ENCODE measurements at regions not wholly inside any gene's neighbourhood (a gene's known extent, or its start where the extent isn't known, plus 50 kb on each side); places are given as distances from the start of the nearest gene placed in this dataset.

- no peak overlapping the region for H3K4me3 Mint-ChIP-seq
- no peaks in the 10 kb centered on the region for H3K36me3 Mint-ChIP-seq
- peaks cover 10% of the 10 kb centered on the region for H3K9me3 Mint-ChIP-seq
- H3K4me1 Mint-ChIP-seq, result no peaks in the 10 kb centered on the region
- DNase-seq, result no peak
- no peaks in the 10 kb centered on the region for H3K27me3 Mint-ChIP-seq
- no peak overlapping the region for H3K27ac Mint-ChIP-seq
Measured at GRCh38 chr16:7217797-7218196, 114.8 kb upstream of the RBFOX1 start.

- Mint-ChIP-seq H3K27ac (no peak overlapping the region), H3K36me3 (no peaks in the 10 kb centered on the region), H3K4me1 (no peaks in the 10 kb centered on the region), H3K27me3 (no peaks in the 10 kb centered on the region), H3K9me3 (peaks cover 12% of the 10 kb centered on the region), H3K4me3 (no peak overlapping the region)
- DNase-seq, result no peak
Measured at GRCh38 chr16:7216719-7217118, 115.9 kb upstream of the RBFOX1 start.

- Mint-ChIP-seq H3K4me1 (no peaks in the 10 kb centered on the region), H3K27me3 (no peaks in the 10 kb centered on the region), H3K27ac (no peak overlapping the region), H3K9me3 (peaks cover 5% of the 10 kb centered on the region), H3K36me3 (no peaks in the 10 kb centered on the region), H3K4me3 (no peak overlapping the region)
- DNase-seq, result no peak
Measured at GRCh38 chr16:7211781-7212180, 120.9 kb upstream of the RBFOX1 start.

- Mint-ChIP-seq H3K4me1 (no peaks in the 10 kb centered on the region), H3K36me3 (no peaks in the 10 kb centered on the region), H3K27me3 (no peaks in the 10 kb centered on the region), H3K4me3 (no peak overlapping the region), H3K9me3 (peaks cover 9% of the 10 kb centered on the region), H3K27ac (no peak overlapping the region)
- DNase-seq, result no peak
Measured at GRCh38 chr16:7209598-7209997, 123.0 kb upstream of the RBFOX1 start.

GRCh38 chr16:7206469-7206868 is 126.2 kb upstream of the RBFOX1 start:
- DNase-seq, result no peak
- no peak overlapping the region for H3K27ac Mint-ChIP-seq
- H3K27me3 Mint-ChIP-seq, result no peaks in the 10 kb centered on the region
- H3K4me1 Mint-ChIP-seq, result no peaks in the 10 kb centered on the region
- H3K36me3 Mint-ChIP-seq, result no peaks in the 10 kb centered on the region
- H3K4me3 Mint-ChIP-seq, result no peak overlapping the region
- peaks cover 7% of the 10 kb centered on the region for H3K9me3 Mint-ChIP-seq

- Mint-ChIP-seq H3K4me3 (no peak overlapping the region), H3K4me1 (no peaks in the 10 kb centered on the region), H3K9me3 (peaks cover 8% of the 10 kb centered on the region), H3K36me3 (no peaks in the 10 kb centered on the region), H3K27me3 (no peaks in the 10 kb centered on the region), H3K27ac (no peak overlapping the region)
- no peak for DNase-seq
Measured at GRCh38 chr16:7200320-7200719, 132.3 kb upstream of the RBFOX1 start.

- no peaks in the 10 kb centered on the region for H3K27me3 Mint-ChIP-seq
- no peaks in the 10 kb centered on the region for H3K36me3 Mint-ChIP-seq
- H3K4me3 Mint-ChIP-seq, result no peak overlapping the region
- peaks cover 11% of the 10 kb centered on the region for H3K9me3 Mint-ChIP-seq
- no peaks in the 10 kb centered on the region for H3K4me1 Mint-ChIP-seq
- no peak for DNase-seq
- H3K27ac Mint-ChIP-seq, result no peak overlapping the region
Measured at GRCh38 chr16:7185689-7186088, 147.0 kb upstream of the RBFOX1 start.

- H3K4me3 Mint-ChIP-seq, result no peak overlapping the region
- H3K9me3 Mint-ChIP-seq, result peaks cover 11% of the 10 kb centered on the region
- H3K36me3 Mint-ChIP-seq, result no peaks in the 10 kb centered on the region
- no peaks in the 10 kb centered on the region for H3K4me1 Mint-ChIP-seq
- DNase-seq, result no peak
- no peaks in the 10 kb centered on the region for H3K27me3 Mint-ChIP-seq
- no peak overlapping the region for H3K27ac Mint-ChIP-seq
Measured at GRCh38 chr16:7185165-7185564, 147.5 kb upstream of the RBFOX1 start.

GRCh38 chr16:7183768-7184167 is 148.9 kb upstream of the RBFOX1 start:
- no peaks in the 10 kb centered on the region for H3K4me1 Mint-ChIP-seq
- H3K9me3 Mint-ChIP-seq, result peaks cover 14% of the 10 kb centered on the region
- DNase-seq, result no peak
- H3K4me3 Mint-ChIP-seq, result no peak overlapping the region
- no peak overlapping the region for H3K27ac Mint-ChIP-seq
- no peaks in the 10 kb centered on the region for H3K36me3 Mint-ChIP-seq
- no peaks in the 10 kb centered on the region for H3K27me3 Mint-ChIP-seq

GRCh38 chr16:7182510-7183109 is 150.0 kb upstream of the RBFOX1 start:
- Mint-ChIP-seq H3K4me1 (no peaks in the 10 kb centered on the region), H3K9me3 (peaks cover 14% of the 10 kb centered on the region), H3K27me3 (no peaks in the 10 kb centered on the region), H3K4me3 (no peak overlapping the region), H3K27ac (no peak overlapping the region), H3K36me3 (no peaks in the 10 kb centered on the region)
- no peak for DNase-seq

GRCh38 chr16:7177875-7178274 is 154.8 kb upstream of the RBFOX1 start:
- Mint-ChIP-seq H3K9me3 (peaks cover 13% of the 10 kb centered on the region), H3K4me3 (no peak overlapping the region), H3K4me1 (no peaks in the 10 kb centered on the region), H3K27ac (no peak overlapping the region), H3K36me3 (no peaks in the 10 kb centered on the region), H3K27me3 (no peaks in the 10 kb centered on the region)
- DNase-seq, result no peak

- Mint-ChIP-seq H3K4me3 (no peak overlapping the region), H3K9me3 (no peaks in the 10 kb centered on the region), H3K4me1 (no peaks in the 10 kb centered on the region), H3K27me3 (no peaks in the 10 kb centered on the region), H3K27ac (no peak overlapping the region), H3K36me3 (no peaks in the 10 kb centered on the region)
- no peak for DNase-seq
Measured at GRCh38 chr16:7171151-7171550, 161.5 kb upstream of the RBFOX1 start.

- H3K9me3 Mint-ChIP-seq, result no peaks in the 10 kb centered on the region
- no peaks in the 10 kb centered on the region for H3K4me1 Mint-ChIP-seq
- no peaks in the 10 kb centered on the region for H3K27me3 Mint-ChIP-seq
- H3K27ac Mint-ChIP-seq, result no peak overlapping the region
- no peak overlapping the region for H3K4me3 Mint-ChIP-seq
- H3K36me3 Mint-ChIP-seq, result no peaks in the 10 kb centered on the region
- DNase-seq, result no peak
Measured at GRCh38 chr16:7167626-7168025, 165.0 kb upstream of the RBFOX1 start.

GRCh38 chr16:7161891-7162290 is 170.8 kb upstream of the RBFOX1 start:
- no peak overlapping the region for H3K4me3 Mint-ChIP-seq
- no peaks in the 10 kb centered on the region for H3K4me1 Mint-ChIP-seq
- H3K9me3 Mint-ChIP-seq, result no peaks in the 10 kb centered on the region
- no peaks in the 10 kb centered on the region for H3K27me3 Mint-ChIP-seq
- no peak for DNase-seq
- no peak overlapping the region for H3K27ac Mint-ChIP-seq
- no peaks in the 10 kb centered on the region for H3K36me3 Mint-ChIP-seq

- Mint-ChIP-seq H3K36me3 (no peaks in the 10 kb centered on the region), H3K4me3 (no peak overlapping the region), H3K4me1 (no peaks in the 10 kb centered on the region), H3K27ac (no peak overlapping the region), H3K27me3 (no peaks in the 10 kb centered on the region), H3K9me3 (no peaks in the 10 kb centered on the region)
- DNase-seq, result no peak
Measured at GRCh38 chr16:7160093-7160492, 172.6 kb upstream of the RBFOX1 start.

- Mint-ChIP-seq H3K9me3 (no peaks in the 10 kb centered on the region), H3K27me3 (no peaks in the 10 kb centered on the region), H3K27ac (no peak overlapping the region), H3K4me1 (no peaks in the 10 kb centered on the region), H3K4me3 (no peak overlapping the region), H3K36me3 (no peaks in the 10 kb centered on the region)
- DNase-seq, result no peak
Measured at GRCh38 chr16:7158481-7158880, 174.2 kb upstream of the RBFOX1 start.

- H3K36me3 Mint-ChIP-seq, result no peaks in the 10 kb centered on the region
- no peak overlapping the region for H3K27ac Mint-ChIP-seq
- H3K27me3 Mint-ChIP-seq, result no peaks in the 10 kb centered on the region
- H3K9me3 Mint-ChIP-seq, result peaks cover 8% of the 10 kb centered on the region
- no peak overlapping the region for H3K4me3 Mint-ChIP-seq
- no peak for DNase-seq
- no peaks in the 10 kb centered on the region for H3K4me1 Mint-ChIP-seq
Measured at GRCh38 chr16:7150230-7150629, 182.4 kb upstream of the RBFOX1 start.
